HFFc6 (cell line): ENCODE measurements at regions not wholly inside any gene's neighbourhood (a gene's known extent, or its start where the extent isn't known, plus 50 kb on each side); places are given as distances from the start of the nearest gene placed in this dataset.

ENCODE experiments used
- DNase-seq: peaks from one replicate; pipeline ENCODE4 v3.0.0-alpha.2; 2018
- H3K27ac Mint-ChIP-seq: 2 replicates; pipeline ENCODE4 v1.8.0; 2020; ENCODE audit warnings: mild to moderate bottlenecking, mixed read lengths
- H3K27me3 Mint-ChIP-seq: 2 replicates; pipeline ENCODE4 v1.8.0; 2021; ENCODE audit warnings: mild to moderate bottlenecking, moderate library complexity, mixed read lengths; ENCODE audit not compliant: insufficient read depth
- H3K36me3 Mint-ChIP-seq: 2 replicates; pipeline ENCODE4 v1.8.0; 2021; ENCODE audit warnings: low read depth, mixed read lengths
- H3K4me1 Mint-ChIP-seq: 2 replicates; pipeline ENCODE4 v1.8.0; 2020; ENCODE audit warnings: low read depth, mixed read lengths
- H3K4me3 Mint-ChIP-seq: 2 replicates; pipeline ENCODE4 v1.8.0; 2020; ENCODE audit warnings: mild to moderate bottlenecking, moderate library complexity, mixed read lengths
- H3K9me3 Mint-ChIP-seq: 2 replicates; pipeline ENCODE4 v1.8.0; 2020; ENCODE audit warnings: mild to moderate bottlenecking, mixed read lengths
- TF ChIP-seq, protein P1 (sequence below): fragments of 200-600 bp; sonication (generic); IDR thresholded peaks from 2 replicates; pipeline ENCODE4 v1.5.0; 2021; ENCODE audit warnings: antibody characterized with exemption, mild to moderate bottlenecking

DNA sequence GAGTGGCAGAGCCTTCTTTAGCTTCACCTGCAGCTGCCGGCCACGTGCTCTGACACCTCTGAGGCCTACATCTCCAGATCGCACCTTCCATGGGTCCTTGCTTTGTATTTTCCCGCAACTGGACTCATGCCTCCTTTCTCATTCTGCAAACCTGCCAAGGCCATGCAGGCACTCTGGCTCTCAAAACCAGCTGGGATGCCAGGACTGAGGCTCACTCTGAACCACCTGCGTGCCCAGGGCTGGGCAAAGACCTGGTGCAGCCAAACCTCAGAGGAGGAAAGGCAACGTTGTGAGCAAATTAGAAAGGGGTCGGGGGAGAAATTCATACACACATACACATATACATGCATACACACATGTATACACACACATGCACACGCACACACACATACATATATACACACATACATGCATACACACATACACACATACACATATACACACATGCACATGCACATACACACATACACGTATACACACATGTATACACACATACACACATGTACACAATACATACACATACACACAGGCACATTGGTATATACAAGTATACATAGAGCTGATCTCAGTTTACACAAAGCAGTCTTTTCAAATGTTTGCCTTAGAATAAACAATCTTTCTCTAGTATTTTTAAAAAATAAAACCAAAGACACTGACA is 125.2 kb downstream of the RTP5 start:
- no peak for DNase-seq
- Mint-ChIP-seq H3K27me3 (peaks cover 33% of the 10 kb centered on the region), H3K36me3 (no peaks in the 10 kb centered on the region), H3K4me3 (no peak overlapping the region), H3K27ac (no peak overlapping the region), H3K4me1 (no peaks in the 10 kb centered on the region), H3K9me3 (peaks cover 6% of the 10 kb centered on the region)
- TF ChIP-seq, protein P1, sequence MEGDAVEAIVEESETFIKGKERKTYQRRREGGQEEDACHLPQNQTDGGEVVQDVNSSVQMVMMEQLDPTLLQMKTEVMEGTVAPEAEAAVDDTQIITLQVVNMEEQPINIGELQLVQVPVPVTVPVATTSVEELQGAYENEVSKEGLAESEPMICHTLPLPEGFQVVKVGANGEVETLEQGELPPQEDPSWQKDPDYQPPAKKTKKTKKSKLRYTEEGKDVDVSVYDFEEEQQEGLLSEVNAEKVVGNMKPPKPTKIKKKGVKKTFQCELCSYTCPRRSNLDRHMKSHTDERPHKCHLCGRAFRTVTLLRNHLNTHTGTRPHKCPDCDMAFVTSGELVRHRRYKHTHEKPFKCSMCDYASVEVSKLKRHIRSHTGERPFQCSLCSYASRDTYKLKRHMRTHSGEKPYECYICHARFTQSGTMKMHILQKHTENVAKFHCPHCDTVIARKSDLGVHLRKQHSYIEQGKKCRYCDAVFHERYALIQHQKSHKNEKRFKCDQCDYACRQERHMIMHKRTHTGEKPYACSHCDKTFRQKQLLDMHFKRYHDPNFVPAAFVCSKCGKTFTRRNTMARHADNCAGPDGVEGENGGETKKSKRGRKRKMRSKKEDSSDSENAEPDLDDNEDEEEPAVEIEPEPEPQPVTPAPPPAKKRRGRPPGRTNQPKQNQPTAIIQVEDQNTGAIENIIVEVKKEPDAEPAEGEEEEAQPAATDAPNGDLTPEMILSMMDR, result no peak

DNA sequence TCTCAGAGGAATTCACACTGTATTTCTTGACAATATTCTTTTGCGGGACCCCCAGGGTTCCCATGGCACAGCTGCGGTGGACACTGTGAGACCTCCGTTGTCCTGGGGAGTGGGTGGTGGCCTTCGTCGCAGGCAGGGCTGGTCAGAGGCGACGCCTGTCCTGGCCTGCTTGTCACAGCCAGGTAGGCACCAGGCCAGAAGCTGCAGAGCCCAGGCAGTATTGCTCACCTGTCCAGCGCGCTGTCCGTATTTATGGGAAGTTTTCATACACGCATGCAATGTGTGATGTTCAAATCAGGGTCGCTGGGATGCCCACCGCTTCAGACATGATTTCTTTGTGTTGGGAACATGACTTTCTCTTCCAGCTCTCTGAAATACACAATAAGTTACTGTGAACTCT is 126.6 kb downstream of the RTP5 start:
- H3K9me3 Mint-ChIP-seq, result no peaks in the 10 kb centered on the region
- no peaks in the 10 kb centered on the region for H3K4me1 Mint-ChIP-seq
- H3K27me3 Mint-ChIP-seq, result peaks cover 33% of the 10 kb centered on the region
- H3K27ac Mint-ChIP-seq, result no peak overlapping the region
- no peak overlapping the region for H3K4me3 Mint-ChIP-seq
- TF ChIP-seq, protein P1, result no peak
- H3K36me3 Mint-ChIP-seq, result no peaks in the 10 kb centered on the region
- no peak for DNase-seq

DNA sequence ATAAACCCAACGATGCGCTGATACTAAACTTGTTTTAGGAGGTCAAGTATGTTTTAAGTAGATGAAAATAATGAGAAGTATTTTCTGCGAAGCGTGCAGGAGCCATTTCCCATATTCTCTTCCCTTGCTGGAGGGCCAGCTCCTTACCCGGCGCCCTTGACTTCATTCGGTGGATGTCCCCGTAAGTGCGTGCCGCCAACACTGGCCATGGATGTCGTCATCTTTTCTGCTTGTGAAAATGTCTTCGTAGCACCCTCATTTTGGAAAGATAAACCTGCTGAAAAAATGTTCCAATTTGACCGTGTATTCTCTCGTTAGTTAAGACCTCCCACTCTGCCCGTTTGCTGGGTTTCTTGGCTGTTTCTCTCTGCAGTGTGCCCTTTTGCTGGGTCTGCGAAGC is 127.5 kb downstream of the RTP5 start:
- no peak overlapping the region for H3K27ac Mint-ChIP-seq
- H3K27me3 Mint-ChIP-seq, result peaks cover 34% of the 10 kb centered on the region
- H3K4me3 Mint-ChIP-seq, result no peak overlapping the region
- no peaks in the 10 kb centered on the region for H3K36me3 Mint-ChIP-seq
- no peaks in the 10 kb centered on the region for H3K4me1 Mint-ChIP-seq
- DNase-seq, result no peak
- H3K9me3 Mint-ChIP-seq, result no peaks in the 10 kb centered on the region
- TF ChIP-seq, protein P1, result no peak

DNA sequence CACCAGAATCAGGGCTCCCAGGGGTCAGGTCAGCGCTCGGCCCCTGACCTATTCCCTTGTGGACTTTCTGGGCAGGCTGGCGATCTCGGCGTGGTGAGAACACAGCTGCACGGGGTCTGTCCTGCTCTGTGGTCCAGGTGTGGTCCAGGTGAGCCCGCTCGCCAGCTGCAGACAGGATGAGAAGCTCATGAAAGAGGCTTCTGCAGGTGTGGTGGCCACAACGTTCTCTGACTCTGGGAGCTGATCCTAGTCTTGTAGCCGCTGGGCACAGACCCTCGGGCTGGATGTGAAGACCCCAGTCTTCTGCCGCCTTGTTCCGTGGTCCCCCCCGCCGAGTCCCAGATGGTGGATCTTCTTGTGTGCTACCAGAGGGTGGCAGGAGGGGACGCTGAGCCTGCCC is 129.7 kb downstream of the RTP5 start:
- Mint-ChIP-seq H3K4me1 (no peaks in the 10 kb centered on the region), H3K27me3 (peaks cover 26% of the 10 kb centered on the region), H3K36me3 (no peaks in the 10 kb centered on the region), H3K27ac (no peak overlapping the region), H3K4me3 (no peak overlapping the region), H3K9me3 (no peaks in the 10 kb centered on the region)
- DNase-seq, result no peak
- TF ChIP-seq, protein P1, result no peak

DNA sequence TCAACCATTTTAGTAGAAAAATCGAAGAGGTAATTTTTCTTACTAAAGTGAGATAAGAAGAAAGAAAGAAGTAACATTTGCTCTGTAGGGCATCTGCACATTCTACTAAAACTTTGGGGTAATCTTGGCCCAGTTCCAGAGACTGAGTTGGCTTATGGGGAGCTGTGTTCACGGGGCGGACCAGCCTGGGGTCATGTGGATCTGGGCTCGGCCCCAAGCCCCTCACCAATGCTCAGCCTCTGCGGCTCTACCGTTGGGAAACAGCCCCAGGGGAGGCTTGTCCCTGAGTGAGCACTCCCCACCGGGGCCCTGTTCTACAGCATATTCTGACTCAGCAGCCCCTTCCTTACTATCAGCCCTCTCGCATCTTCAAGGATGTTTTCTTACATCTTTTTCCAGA is 132.3 kb downstream of the RTP5 start:
- DNase-seq, result no peak
- TF ChIP-seq, protein P1, result no peak
- H3K4me1 Mint-ChIP-seq, result no peaks in the 10 kb centered on the region
- H3K27me3 Mint-ChIP-seq, result peaks cover 30% of the 10 kb centered on the region
- no peak overlapping the region for H3K4me3 Mint-ChIP-seq
- no peak overlapping the region for H3K27ac Mint-ChIP-seq
- H3K9me3 Mint-ChIP-seq, result peaks cover 16% of the 10 kb centered on the region
- H3K36me3 Mint-ChIP-seq, result no peaks in the 10 kb centered on the region

DNA sequence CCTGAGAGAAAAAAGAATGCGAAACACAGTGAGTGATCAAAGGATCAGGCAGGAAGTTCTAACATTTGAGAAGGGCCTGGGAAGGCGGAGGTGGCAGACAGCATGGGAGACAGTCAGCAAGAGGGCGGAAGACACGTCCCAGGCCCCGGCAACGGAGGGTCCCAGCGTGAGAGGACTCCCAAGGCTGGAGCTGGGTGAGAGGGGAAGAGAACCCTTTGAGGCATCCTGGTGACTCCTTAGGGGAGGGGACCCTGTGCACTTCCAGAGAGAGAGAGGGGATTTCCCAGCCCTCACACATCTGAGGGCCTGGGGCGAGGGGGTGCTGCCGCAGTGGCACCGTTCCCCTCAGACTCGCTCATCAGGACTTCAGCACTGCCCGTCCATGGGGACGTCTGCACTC is 133.4 kb downstream of the RTP5 start:
- Mint-ChIP-seq H3K27ac (no peak overlapping the region), H3K9me3 (peaks cover 16% of the 10 kb centered on the region), H3K36me3 (no peaks in the 10 kb centered on the region), H3K4me3 (no peak overlapping the region), H3K4me1 (no peaks in the 10 kb centered on the region), H3K27me3 (peaks cover 22% of the 10 kb centered on the region)
- no peak for DNase-seq
- TF ChIP-seq, protein P1, result no peak
